Endothelial cell of umbilical vein (primary cell): ENCODE measurements at regions not wholly inside any gene's neighbourhood (a gene's known extent, or its start where the extent isn't known, plus 50 kb on each side); places are given as distances from the start of the nearest gene placed in this dataset.

Source experiments
- BruUV-seq: library from RNA; stranded (reverse); fragments of 400-500 nt; replicated peaks from 2 replicates; lab custom pipeline; 2021; lab: Mats Ljungman, UMichigan
- CTCF ChIA-PET: fragments of 300-600, 350-600 bp; sonication (Branson Sonifier 250); formaldehyde crosslinking; loops from one replicate; lab custom pipeline; 2021; ENCODE audit warnings: antibody characterized with exemption, inconsistent platforms; lab: Charles Lee
- POLR2A ChIA-PET: fragments of 300-600, 350-600 bp; sonication (Branson Sonifier 250); formaldehyde crosslinking; loops from one replicate; lab custom pipeline; 2021; ENCODE audit warnings: antibody characterized with exemption, inconsistent platforms; lab: Charles Lee
- DNase-seq: peaks from one replicate; pipeline ENCODE4 v3.0.0-alpha.2; 2011; ENCODE audit warnings: low read depth, low spot score
- FAIRE-seq: peaks from 2 replicates; lab custom pipeline; 2011; peaks lifted over from hg19 to GRCh38; lab: Jason Lieb, UNC
- H2AFZ ChIP-seq: 2 replicates; pipeline ENCODE4 v1.6.0; 2012; ENCODE audit warnings: low read depth, low read length, control low read depth, inconsistent platforms
- H3K27ac ChIP-seq: 2 replicates; pipeline ENCODE4 v1.5.1; 2011; ENCODE audit warnings: low read depth, mild to moderate bottlenecking, control low read depth, low read length, moderate library complexity; ENCODE audit not compliant: insufficient read depth
- H3K27me3 ChIP-seq, 2 experiments: 2 replicates each; pipeline versions ENCODE4 v1.6.0 to v1.6.1; 2011; ENCODE audit warnings: low read length in 2 of 2, mixed read lengths in 1 of 2; ENCODE audit not compliant: control insufficient read depth in 2 of 2, insufficient read depth in 2 of 2
- H3K36me3 ChIP-seq, 2 experiments: 2 replicates in 1 of 2; 3 replicates in 1 of 2; pipeline ENCODE4 v1.5.1; 2011; ENCODE audit warnings: low read length in 2 of 2, mild to moderate bottlenecking in 1 of 2, moderate library complexity in 1 of 2; ENCODE audit not compliant: control insufficient read depth in 2 of 2, insufficient read depth in 2 of 2; ENCODE audit errors: extremely low read depth in 1 of 2
- H3K4me1 ChIP-seq: 3 replicates; pipeline ENCODE4 v1.5.1; 2011; ENCODE audit warnings: mild to moderate bottlenecking, low read length; ENCODE audit not compliant: control insufficient read depth, insufficient read depth; ENCODE audit errors: extremely low read depth
- H3K4me2 ChIP-seq: 2 replicates; pipeline ENCODE4 v1.6.1; 2011; ENCODE audit warnings: low read length, control low read depth, mixed read lengths; ENCODE audit not compliant: insufficient read depth
- H3K4me3 ChIP-seq, 3 experiments: fragments of 200-600 bp in 1 of 3; sonication (generic), shearing (Covaris generic) in 1 of 3; replicated peaks in 1 of 3; 2 replicates each; pipeline ENCODE4 v1.5.1; 2011 to 2016; ENCODE audit warnings: control low read depth in 3 of 3, low read length in 3 of 3, mild to moderate bottlenecking in 2 of 3, inconsistent platforms in 1 of 3, low read depth in 1 of 3, moderate library complexity in 1 of 3; ENCODE audit not compliant: insufficient read depth in 1 of 3
- H3K79me2 ChIP-seq: 2 replicates; pipeline ENCODE4 v1.6.0; 2012; ENCODE audit warnings: low read length, inconsistent platforms; ENCODE audit not compliant: control insufficient read depth, insufficient read depth
- H3K9ac ChIP-seq: replicated peaks from 2 replicates; pipeline ENCODE3; 2011; ENCODE audit warnings: low read length, control low read depth; ENCODE audit not compliant: insufficient read depth; ENCODE audit errors: extremely low read depth
- H3K9me1 ChIP-seq: replicated peaks from 3 replicates; pipeline ENCODE4 v1.6.0; 2011; ENCODE audit warnings: mild to moderate bottlenecking, low read length; ENCODE audit not compliant: control insufficient read depth, insufficient read depth; ENCODE audit errors: extremely low read depth
- H3K9me3 ChIP-seq: replicated peaks from 2 replicates; pipeline ENCODE4 v1.5.1; 2012; ENCODE audit warnings: low read length, inconsistent platforms; ENCODE audit not compliant: control insufficient read depth, insufficient read depth
- H4K20me1 ChIP-seq: replicated peaks from 2 replicates; pipeline ENCODE3; 2011; ENCODE audit warnings: mild to moderate bottlenecking, low read length; ENCODE audit not compliant: control insufficient read depth, insufficient read depth; ENCODE audit errors: extremely low read depth
- CTCF ChIP-seq, 2 donors: IDR thresholded peaks; 1 replicate in 1 of 2; 2 replicates in 1 of 2; pipeline ENCODE4 v1.5.1; 2011; ENCODE audit warnings: low read length in 2 of 2, mild to moderate bottlenecking in 2 of 2, moderate library complexity in 2 of 2, control low read depth in 1 of 2, inconsistent platforms in 1 of 2, low read depth in 1 of 2; ENCODE audit not compliant: insufficient read depth in 1 of 2; ENCODE audit errors: extremely low read depth in 1 of 2
- EZH2 ChIP-seq: IDR thresholded peaks from 2 replicates; pipeline ENCODE4 v1.6.1; 2012; ENCODE audit warnings: borderline replicate concordance, low read depth, mild to moderate bottlenecking, moderate library complexity, low read length, inconsistent platforms; ENCODE audit not compliant: severe bottlenecking
- FOS ChIP-seq: IDR thresholded peaks from 2 replicates; pipeline ENCODE4 v1.6.1; 2011; ENCODE audit warnings: mild to moderate bottlenecking, low read length, moderate library complexity, borderline replicate concordance; ENCODE audit not compliant: insufficient read depth
- GATA2 ChIP-seq: IDR thresholded peaks from 2 replicates; pipeline ENCODE4 v1.7.0; 2011; ENCODE audit warnings: low read depth, mild to moderate bottlenecking, moderate library complexity, mixed read lengths, low read length; ENCODE audit not compliant: insufficient read length, insufficient read depth
- JUN ChIP-seq: IDR thresholded peaks from 2 replicates; pipeline ENCODE4 v1.6.1; 2011; ENCODE audit warnings: borderline replicate concordance, low read depth; ENCODE audit not compliant: insufficient read length, insufficient read depth
- MYC ChIP-seq: IDR thresholded peaks from one replicate; pipeline ENCODE4 v1.6.1; 2011; ENCODE audit warnings: mild to moderate bottlenecking, low read depth, low read length
- POLR2A ChIP-seq: IDR thresholded peaks from 2 replicates; pipeline ENCODE4 v1.6.1; 2012; ENCODE audit warnings: low read depth, mild to moderate bottlenecking, control low read depth, low read length
- POLR2AphosphoS5 ChIP-seq: IDR thresholded peaks from 2 replicates; pipeline ENCODE4 v1.6.1; 2012; ENCODE audit warnings: low read depth, mild to moderate bottlenecking, control low read depth, low read length, moderate library complexity; ENCODE audit not compliant: insufficient read depth
- dilution Hi-C: fragments of 300-500 bp; cut with MboI; formaldehyde crosslinking; loops from one replicate; pipeline ENCODE4 v1.15.0; 2019; ENCODE audit warnings: low sequenced_read_pairs; ENCODE audit not compliant: extremely low pct_ligation_motif_present
- intact Hi-C: fragments of 100-400 bp; cut with micrococcal nuclease; formaldehyde crosslinking; loops from one replicate; pipeline ENCODE4 v1.10.0; 2022
- TF ChIP-seq, protein P1 (sequence below): IDR thresholded peaks from 2 replicates; pipeline ENCODE4 v1.6.1; 2011; ENCODE audit not compliant: insufficient read depth, insufficient read length

DNA sequence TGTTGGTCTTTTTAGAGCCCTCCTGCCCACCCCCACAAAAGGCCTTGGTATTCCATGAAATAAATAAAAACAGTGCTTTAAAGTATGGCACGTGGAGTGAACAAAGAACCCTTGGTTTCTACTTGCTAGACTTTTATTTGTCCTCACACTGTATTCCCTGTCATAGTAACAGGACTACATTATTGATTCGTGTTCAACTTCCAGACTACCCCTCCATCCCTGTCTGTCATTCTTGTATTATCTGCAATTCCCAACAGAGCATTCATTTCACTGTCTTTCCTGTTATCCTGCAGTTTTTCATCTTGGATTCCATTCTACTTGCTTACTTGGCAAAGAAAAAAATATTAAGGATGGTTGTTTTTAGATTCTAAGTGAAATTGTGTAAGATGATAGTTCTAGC, 307.4 kb upstream of the CNR1 start:
- FAIRE-seq: no peak
- no peaks in the 10 kb centered on the region for H3K4me1 ChIP-seq
- CTCF ChIA-PET: interaction anchor here (2.5 kb wide), 1 partner anchor 19 kb away, joined by 8 read pairs; no protein-coding TSS in a partner anchor
- no peak for DNase-seq
- no peak overlapping the region for H3K27ac ChIP-seq
- H3K36me3 ChIP-seq: no peaks in the 10 kb centered on the region
- H3K9me1 ChIP-seq: no peaks in the 10 kb centered on the region
- no TSS peak for BruUV-seq
- H3K27me3 ChIP-seq: no peaks in the 10 kb centered on the region
- no peaks in the 10 kb centered on the region for H3K9me3 ChIP-seq
- no peak for TF ChIP-seq POLR2A
- TF ChIP-seq GATA2: no peak
- no peak for TF ChIP-seq POLR2AphosphoS5
- no peak for TF ChIP-seq MYC
- no peak for TF ChIP-seq CTCF (IDR thresholded peaks at IDR 0.05; ENCODE audit: extremely low read depth in 1 of 2, insufficient read depth in 1 of 2, low read depth in 1 of 2, low read length in 2 of 2)
- TF ChIP-seq, protein P1, sequence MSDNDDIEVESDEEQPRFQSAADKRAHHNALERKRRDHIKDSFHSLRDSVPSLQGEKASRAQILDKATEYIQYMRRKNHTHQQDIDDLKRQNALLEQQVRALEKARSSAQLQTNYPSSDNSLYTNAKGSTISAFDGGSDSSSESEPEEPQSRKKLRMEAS: no peak
- no peak for TF ChIP-seq JUN
- no peak for TF ChIP-seq EZH2
- TF ChIP-seq FOS: no peak
- no peak overlapping the region for H2AFZ ChIP-seq
- H3K4me3 ChIP-seq: no peak overlapping the region
- intact Hi-C loops (no loop called here), dilution Hi-C loops (loop anchor here (25.0 kb wide), 1 partner anchor 536 kb away; no protein-coding TSS in a partner anchor)
- POLR2A ChIA-PET: no interaction called here
- no peak overlapping the region for H3K4me2 ChIP-seq
- H4K20me1 ChIP-seq: no peaks in the 10 kb centered on the region
- peaks cover 2% of the 10 kb centered on the region for H3K79me2 ChIP-seq
- H3K9ac ChIP-seq: no peak overlapping the region
